Stimulated activated CD4-positive, alpha-beta T cell treated with anti-CD3 and anti-CD28 coated beads, Interleukin-2, amount 100 ng/mL, for 24 hours (primary cell): ENCODE measurements at regions not wholly inside any gene's neighbourhood (a gene's known extent, or its start where the extent isn't known, plus 50 kb on each side); places are given as distances from the start of the nearest gene placed in this dataset.

Experiments used
- DNase-seq, 2 donors: peaks; one replicate each; pipeline ENCODE4 v3.0.0-alpha.2; 2020

DNA sequence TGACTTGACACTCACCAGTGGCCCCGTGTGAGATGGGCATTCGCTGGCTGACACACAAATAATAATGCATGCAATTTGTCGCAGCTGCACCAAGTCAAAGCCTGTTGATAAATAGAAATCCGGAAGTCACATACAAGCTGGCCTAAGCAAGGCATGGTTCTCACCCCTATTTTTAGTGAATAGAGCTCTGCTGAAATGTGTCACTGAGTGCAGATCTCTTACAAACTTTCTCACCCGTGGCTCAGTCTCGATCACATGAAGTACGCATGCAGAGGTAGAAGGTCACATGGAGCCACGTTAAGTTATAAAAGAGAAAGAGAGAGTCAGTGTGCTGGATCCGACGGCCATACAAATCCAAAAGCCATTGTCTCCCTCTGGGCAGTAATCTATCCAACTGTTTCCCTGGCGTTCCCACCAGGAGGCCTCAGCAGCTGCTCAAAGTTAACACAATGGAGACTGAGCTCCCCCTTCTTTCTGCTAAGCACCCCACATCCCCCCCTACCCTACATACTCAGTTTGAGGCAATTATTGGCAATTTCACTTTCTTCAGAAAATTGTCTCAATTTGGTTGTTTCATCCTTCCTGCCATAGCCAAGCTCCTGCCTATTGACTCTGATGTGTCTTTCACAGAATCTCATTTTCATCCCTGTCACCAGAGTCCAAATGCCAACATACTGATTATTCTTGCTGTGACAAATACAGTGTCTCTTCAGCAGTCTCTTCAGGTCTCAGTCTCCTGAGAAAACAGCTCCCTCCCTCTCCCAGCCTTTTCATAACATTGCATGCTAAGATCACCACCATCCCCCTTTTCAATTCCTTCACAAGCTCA lies 473.3 kb upstream of the NRP1 start:
- DNase-seq = no peak

DNA sequence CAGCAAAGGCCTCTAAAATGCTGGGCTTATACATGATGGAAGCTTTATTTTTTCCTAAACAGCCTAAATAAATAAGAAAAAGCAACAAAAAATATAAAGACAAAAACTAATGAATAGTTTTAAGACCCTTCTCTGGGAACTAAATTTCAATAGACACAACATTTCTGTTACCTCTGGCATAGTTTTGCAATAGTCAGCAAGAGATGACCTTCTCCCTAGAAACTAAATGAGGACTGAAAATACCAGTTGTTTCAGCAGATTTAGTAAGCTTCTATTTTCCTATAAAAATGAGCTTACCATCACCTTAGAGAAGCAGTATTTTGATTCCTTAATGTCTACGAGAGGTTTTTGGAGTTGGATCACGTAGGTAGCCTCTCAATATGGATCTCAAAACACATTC lies 471.4 kb upstream of the NRP1 start:
- no peak for DNase-seq

DNA sequence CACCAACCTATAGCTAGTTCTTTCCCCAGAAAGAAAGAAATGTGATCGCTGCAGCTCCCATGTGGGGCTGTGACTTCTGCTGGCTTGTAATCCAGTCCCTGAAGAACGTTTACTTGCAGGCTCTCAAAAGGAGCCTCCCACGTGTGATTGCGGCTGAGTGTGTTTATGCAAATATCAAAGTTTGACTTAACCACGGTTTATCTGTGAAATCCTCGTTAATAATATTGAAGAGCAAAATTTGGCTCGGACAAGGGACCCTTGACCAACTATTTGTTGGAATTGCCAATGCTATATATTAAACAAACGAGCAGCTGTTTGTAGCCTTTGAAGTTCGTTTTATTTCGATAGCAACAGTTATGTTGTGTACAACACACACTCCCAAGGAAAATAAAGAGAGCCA lies 470.1 kb upstream of the NRP1 start:
- DNase-seq = no peak

DNA sequence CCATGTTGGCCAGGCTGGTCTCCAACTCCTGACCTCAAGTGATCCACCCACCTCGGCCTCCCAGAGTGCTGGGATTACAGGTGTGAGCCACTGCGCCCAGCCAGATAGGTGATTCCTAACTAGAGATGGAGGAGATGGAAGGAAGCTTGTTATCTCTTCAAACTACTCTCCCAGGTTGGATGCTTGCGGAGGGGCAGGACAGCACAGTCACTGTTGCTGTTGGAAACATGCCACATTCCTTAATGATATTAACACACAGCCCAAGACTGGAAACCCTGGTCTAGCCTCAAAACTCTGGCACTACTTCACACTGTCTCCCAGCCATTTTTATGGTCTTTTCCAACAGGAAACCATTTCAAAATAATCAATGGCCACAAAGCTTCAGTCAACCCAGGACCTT lies 468.8 kb upstream of the NRP1 start:
- no peak for DNase-seq

DNA sequence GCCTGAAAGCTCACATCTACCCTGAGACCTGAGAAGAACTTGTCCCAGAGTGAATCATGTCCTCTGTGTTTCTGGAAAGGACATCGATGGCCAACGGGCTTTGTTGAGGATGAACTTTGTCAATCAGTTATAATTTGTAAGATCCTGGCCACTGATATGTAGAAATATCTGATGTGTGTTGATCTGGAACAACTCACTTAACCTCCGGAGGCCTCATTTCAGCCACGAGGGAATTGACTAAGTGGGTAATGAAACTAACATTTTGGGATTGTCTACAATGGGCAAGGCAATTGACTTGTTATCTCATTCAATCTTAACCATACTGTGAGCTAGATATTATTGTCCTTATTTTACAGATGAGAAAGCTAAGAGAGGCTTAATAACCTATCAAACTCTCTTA lies 468.1 kb upstream of the NRP1 start:
- DNase-seq = no peak

DNA sequence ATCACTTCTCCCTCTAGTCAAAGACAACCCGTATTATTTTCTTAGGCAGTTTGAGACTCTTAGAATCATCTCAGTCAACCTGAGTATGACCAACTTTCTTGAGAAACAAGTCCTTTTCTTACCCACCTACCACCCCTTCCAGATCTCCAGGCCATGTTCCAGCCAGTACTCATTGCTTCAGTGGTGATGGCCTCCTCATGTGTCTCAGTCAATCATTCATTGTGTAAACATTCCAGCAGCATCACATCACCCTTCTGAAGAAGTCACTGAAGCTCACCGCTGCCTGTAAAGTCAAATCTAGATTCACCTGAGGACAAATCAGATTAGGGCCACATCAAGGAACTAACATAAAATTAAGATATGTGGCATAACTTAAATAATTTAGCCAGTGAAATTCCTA lies 467.2 kb upstream of the NRP1 start:
- DNase-seq = no peak

DNA sequence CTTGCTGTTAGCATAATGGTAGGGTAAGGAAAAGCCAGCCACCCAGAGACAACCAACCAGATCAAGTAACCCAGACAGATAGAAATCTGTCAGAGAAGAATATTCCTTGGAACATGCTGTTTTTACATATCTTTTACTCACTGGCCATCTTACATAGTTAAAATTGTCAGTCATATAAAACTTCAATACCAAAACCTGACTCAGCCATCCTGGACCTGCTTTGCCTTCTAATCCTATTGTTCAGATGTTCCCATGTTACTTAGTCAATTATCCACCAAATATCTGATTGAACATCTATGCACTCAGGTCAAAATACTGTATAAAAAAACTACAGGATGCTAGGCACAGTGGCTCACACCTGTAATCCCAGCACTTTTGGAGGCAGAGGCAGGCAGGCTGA lies 466.5 kb upstream of the NRP1 start:
- no peak for DNase-seq

DNA sequence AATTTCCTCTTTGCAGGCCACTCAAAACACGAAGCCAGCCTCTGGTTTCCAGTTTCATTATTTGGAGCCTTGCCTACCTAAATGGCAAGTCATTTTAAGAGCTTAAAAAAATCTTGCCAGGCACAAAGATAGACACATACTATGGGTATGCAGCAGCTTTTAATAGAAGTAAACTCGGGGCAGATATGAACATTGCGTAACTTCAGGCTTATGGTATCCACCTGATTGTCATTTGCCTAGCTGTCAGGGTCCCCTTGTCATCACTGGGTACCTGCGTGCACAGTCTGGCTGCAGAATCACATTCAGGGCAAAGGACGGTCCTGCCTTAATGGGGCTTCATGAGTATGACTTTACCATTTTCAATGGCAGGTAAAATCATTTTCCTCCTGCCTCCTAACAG lies 466.1 kb upstream of the NRP1 start:
- DNase-seq = no peak

DNA sequence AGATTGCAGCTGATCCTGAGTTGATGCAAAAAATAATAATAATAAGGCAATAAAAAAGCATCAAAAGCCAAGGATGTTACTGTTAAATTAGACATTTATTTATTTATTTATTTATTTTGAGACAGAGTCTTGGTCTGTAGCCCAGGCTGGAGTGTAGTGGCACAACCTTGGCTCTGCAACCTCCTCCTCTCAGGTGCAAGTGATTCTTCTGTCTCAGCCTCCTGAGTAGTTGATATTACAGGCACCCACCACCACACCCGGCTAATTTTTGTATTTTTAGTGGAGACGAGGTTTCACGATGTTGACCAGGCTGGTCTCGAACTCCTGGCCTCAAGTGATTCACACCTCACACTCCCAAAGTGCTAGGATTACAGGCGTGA lies 465.5 kb upstream of the NRP1 start:
- no peak for DNase-seq

DNA sequence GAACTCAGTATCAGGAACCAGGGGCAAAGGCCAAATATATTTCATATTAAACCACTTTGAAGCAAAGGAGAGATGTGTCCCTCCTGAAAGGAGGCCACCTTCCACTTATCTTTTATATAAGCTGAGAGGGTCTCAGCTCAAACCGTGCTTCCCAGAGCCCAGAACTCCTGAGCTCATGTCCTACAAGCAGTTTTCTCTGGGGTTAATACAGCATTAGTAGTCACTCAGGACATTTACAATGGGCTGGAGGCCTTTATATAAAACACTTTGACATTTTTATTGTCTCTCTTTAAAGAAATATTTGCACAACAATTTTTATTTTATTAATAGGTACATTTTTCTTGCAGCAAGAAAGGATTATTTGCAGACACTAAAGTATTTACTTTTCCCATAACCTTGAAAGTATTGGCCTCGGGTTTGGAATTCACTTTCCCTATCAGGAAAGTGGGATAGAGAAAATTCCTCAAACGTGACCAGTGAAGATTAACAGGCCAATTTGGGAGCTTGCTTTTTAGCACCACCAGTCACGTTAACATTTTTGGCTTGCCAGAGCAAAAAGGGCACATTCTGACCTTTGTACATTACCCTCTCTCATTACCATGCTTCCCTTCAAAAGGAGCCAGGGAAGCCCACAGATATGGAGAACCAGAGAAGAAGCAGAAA lies 464.9 kb upstream of the NRP1 start:
- no peak for DNase-seq

DNA sequence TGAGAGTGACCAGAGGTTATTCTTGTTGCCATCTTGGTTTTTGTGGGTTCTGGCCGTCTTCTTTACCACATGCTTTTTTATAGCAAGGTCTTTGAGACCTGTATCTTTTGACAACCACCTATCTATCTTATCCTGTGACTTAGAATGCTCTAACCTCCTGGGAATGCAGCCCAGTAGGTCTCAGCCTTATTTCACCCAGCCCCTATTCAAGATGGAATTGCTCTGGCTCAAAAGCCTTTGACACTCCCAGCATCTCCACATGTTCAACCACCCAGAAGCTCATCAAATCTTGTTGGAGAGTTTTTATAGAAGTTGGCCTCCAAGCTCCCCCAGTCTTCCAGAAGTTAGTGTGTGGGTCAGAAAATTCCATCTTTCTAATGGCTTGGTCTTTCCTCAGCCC lies 464.3 kb upstream of the NRP1 start:
- no peak for DNase-seq

DNA sequence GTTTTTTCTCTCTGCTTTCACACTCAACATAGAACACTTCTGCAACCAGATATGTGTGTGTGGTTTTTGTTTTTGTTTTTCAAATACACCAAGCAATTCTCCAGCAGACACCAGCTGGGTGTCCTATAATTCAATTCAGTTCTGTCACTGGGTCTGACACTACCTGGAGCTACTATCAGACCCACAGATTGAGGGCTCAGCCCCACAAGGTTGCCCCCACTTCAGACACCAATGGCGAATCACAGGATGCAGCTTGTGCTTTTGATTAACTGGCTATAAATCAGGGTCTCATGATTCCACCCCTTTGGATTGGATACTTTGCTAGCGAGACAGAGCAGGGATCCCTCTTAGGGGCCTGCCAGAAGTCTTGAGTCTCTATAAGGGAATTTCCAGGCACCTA lies 462.2 kb upstream of the NRP1 start:
- no peak for DNase-seq

DNA sequence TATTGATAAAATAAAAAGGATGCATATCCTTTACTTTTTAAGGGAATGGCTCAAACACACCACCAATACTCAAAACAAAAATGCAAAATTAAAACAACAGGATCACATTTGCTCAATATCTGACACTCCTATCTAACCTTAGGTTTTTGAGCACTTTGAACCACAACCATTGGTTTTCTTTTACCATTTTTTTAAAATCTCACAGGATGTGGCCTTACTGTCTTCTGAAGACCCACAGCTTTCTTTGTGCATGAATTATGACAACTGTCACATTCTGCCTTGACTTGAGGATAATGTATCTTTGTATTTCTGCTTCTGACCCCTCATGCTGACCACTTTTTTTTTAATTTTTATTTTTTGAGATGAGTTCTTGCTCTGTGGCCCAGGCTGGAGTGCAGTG lies 461.1 kb upstream of the NRP1 start:
- no peak for DNase-seq

DNA sequence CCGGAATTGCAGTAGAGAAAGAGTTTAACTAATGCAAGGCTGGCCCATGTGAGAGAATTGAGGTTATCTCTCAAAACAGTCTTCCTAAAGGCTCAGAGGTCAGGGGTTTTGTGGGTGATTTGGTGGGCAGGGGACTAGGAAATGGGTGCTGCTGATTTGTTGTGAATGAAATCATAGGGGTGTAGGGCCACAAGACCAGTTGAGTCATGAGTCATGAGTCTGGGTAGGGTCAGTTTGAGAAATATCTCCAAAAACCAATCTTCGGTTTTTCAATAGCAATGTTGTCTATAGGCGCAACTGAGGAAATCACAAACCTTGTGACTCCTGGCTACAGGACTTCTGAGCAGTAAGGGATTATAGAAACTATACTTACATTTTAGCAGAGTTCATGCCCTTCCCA lies 460.0 kb upstream of the NRP1 start:
- no peak for DNase-seq

DNA sequence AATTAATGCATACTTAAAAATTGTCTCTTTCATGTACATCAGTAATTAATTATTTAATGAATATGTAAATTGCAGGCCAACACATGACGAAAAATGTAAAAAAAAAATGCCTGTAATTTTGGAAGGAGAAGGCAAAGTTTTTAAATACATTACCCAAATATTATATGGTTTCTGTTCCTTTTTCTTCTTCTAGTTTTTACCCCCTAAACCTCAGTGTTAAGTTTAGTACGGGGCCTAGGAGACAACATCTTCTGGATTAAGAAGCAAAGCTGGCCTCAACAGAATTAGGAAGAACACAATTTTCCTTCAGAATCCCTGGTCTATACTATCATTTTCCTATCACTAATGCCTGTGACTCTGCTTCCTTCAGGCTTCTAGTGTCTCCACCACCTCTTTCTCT lies 459.3 kb upstream of the NRP1 start:
- DNase-seq = no peak

DNA sequence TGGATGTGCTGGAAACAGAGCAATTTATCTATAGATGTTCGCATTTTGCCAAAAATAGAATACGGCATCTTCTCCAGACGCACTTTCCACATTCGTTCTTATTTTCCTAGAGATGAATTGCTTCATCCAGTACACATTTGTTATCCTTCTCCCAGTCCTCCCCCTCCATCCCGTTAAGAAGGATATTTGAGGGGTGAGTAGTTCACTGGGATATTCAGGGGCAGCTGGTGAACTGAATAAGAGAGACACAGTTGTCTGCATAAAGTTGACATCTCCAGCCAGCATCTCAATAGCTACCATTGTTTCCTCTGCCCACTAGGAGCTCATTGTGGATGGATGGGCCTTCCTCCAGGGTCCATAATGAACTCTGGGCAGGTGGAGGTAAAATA lies 456.8 kb upstream of the NRP1 start:
- DNase-seq = no peak

DNA sequence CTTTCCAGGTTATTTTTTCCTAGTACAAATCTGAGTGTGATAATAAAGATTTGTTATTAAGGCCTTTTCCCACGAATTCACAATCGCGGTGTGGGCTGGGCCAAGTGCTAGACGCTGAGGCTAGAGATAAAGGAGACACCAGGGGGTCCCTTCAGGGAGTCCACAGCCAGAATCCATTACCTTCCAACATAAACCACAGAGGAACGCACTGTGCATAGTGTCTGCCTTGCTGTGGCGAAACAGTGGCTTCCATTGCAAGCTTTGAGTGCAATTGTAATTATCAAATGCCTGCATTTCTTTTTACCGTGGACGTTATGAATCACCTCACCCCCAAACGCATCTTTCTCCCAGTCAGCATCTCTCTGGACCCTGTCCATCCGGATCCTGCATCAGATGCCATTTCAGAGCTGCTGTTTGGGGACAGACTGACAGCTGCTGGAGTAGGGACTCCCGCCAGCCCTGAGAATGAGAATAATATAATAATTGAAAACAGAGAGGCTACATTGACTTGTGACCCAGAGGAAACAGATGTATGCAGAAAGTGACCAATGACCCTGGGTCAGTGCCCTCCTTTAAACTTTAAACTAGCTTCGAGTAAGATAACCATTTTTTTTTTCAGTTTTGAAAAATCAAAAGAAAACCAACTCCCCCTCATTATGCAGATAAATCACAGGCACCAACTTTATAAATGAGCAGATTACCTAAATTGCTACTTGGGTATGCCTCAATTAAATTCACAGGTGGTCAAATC lies 456.2 kb upstream of the NRP1 start:
- no peak for DNase-seq

DNA sequence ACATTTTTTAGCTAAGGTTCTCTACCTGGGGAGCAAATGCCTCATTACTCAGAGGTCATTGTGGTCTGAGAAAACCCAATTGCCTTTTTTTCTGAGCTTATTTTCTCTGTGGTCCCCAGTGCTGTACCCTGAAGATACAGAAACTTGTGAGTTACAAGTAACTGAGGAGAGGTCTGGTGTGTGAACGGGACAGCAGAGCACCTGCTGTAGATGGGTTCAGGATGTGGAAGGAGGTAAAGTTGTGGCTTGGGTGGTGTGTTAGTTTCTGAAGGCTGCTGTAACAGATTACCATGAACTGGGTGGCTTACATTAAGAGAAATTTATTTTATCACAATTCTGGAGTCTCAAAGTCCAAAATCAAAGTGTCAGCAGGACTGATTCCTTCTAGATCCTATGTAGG lies 449.1 kb upstream of the NRP1 start:
- DNase-seq = no peak

DNA sequence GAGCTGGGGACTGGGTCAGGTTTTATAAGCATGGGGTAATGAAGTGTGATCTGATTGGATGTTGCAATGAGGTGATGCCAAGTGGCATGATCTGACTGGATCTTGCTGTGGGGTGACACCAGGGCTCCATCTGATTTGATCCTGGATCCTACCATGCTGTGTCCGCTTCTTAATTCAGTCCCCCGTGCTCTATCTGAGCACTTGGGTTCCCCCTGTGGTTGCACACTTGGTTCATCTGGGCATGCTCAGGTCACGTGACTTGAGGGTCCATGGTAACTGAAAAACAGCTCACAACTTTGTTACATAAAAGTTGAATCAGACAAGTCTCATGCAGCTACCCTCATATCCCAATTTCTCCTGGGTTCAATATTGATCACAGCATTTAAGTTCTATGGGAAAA lies 448.6 kb upstream of the NRP1 start:
- no peak for DNase-seq

DNA sequence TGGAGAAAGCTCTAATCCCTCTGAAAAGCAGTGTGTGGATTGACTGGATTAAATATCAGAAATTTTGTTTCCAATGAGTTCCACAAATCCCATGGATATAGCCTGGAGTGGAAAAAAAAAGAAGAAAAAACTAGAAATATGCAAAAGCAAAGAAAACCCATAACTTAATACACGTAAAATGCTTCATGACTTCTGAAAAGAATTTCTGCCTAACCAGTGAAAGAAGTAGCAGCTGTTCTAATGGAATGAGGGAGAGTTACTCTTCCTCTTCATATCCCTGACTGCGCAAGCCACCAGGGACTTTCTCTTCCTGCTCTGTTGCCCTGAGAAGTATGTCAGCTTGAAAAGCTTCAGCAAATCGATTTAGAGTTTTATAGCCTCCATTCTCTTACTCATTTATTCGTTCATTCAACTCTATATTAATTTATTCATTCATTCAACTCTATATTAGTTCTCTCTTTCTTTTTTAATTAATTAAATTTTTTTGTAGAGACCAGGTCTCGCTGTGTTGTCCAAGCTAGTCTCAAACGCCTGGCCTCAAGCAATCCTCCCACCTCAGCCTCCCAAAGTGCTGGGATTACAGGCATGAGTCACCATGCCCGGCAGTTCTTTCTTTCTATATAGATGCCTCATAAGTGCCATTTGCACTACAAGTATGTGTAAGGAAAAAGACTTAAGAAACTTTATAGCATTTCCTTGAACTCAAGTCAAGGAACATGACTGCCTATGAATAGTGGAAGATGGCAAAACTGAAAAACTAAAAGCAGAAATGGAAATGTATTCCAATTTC lies 447.3 kb upstream of the NRP1 start:
- no peak for DNase-seq

DNA sequence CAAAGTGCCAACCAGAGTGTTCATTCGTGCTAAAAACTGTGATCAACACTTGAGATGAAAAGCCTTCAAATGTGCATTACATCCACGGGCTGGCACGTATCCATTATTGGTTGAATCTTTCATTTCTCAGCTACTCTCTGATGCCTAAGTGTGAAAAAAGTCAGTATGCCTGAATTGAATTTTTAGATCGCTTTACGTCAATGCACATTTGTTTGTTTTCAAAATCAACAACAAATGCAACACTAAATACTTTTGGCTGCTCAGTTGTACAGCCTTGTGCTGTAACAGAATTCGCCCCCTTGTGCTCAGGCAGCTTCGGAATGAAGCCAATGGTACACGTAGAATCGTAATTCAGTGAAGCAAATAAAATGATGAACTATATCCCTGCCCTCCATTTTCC lies 446.5 kb upstream of the NRP1 start:
- no peak for DNase-seq

DNA sequence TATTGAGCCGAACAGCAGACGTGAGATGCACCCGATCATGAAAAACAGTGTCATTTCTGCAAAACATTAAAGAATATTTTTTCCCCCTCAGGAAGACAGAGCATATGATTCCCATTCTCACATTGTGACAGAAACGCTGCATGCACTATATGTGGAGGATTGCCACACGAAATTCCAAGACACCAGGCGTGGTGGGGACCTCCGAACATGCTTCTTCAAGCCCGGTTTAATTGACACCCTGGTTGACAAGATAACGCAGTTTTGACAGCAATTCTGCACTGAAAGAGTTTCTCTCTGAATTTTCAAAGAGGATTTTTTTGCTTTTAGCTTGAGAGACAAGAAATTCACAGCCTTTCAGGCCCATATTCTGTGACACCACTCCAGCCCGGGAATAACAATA lies 442.8 kb upstream of the NRP1 start:
- DNase-seq = no peak

DNA sequence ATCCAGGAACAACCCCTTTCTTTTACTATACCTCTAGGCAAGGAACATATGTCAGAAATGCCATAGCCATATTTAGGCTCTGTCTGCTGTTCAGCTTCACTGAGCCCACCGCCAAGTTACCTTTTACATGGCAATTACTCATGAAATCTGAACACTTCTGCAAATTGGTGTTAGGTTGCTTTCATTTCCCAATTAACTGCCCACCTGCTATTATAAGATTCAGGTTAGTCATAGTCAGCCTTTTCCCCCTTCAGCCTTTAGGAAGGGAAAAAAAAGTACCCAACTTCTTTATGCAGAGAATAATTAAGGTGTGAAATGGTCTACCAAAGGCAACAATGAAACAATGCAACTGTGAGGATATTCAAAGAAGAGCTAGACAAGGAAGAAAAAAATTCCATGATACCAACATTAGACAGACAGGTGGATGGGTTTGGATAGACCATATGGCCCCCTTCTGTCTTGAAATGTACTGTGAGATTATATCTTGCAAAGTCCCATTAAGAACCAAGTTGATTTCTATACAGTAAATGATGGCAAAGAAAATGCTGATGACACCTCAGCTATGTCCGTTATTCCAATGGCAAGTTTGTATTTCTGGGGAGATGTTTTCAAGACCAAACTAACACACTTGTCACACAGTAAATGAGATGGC lies 442.1 kb upstream of the NRP1 start:
- no peak for DNase-seq
